Cerebellar cortex (tissue), 1 donor: ENCODE measurements at regions not wholly inside any gene's neighbourhood (a gene's known extent, or its start where the extent isn't known, plus 50 kb on each side); places are given as distances from the start of the nearest gene placed in this dataset.
A peak's percentile ranks its signal among the peaks of the same experiment; 100 is the strongest.
"Not testable (repeated sequence)": the region's sequence is repeated elsewhere in the genome, so short reads cannot be mapped to it uniquely, and the experiment has no call there.

Experiments used
- DNase-seq: peaks from one replicate; pipeline ENCODE4 v3.0.0-alpha.2; 2015; ENCODE audit warnings: low spot score

GRCh38 chr20:17836303-17836861 is 132.2 kb downstream of the SNX5 start:
- DNase-seq: no peak

- DNase-seq: no peak
Measured at GRCh38 chr20:17835934-17836300, 132.7 kb downstream of the SNX5 start.

- peak; percentile 35 for DNase-seq
Measured at GRCh38 chr20:17835240-17835933, 133.2 kb downstream of the SNX5 start.

- DNase-seq: peak; percentile 74
Measured at GRCh38 chr20:17834804-17835203, 133.8 kb downstream of the SNX5 start.

GRCh38 chr20:17833036-17833674 is 133.4 kb downstream of the BANF2 start:
- DNase-seq: no peak

- DNase-seq: no peak
Measured at GRCh38 chr20:17832236-17832915, 132.6 kb downstream of the BANF2 start.

GRCh38 chr20:17828598-17829144 is 128.9 kb downstream of the BANF2 start:
- DNase-seq: no peak

GRCh38 chr20:17827759-17828559 is 128.2 kb downstream of the BANF2 start:
- no peak for DNase-seq

GRCh38 chr20:17827079-17827478 is 127.3 kb downstream of the BANF2 start:
- no peak for DNase-seq

GRCh38 chr20:17825960-17826843 is 126.4 kb downstream of the BANF2 start:
- DNase-seq: no peak

GRCh38 chr20:17825252-17825959 is 125.6 kb downstream of the BANF2 start:
- DNase-seq: no peak

GRCh38 chr20:17824676-17825251 is 125.0 kb downstream of the BANF2 start:
- no peak for DNase-seq

GRCh38 chr20:17823409-17824144 is 123.8 kb downstream of the BANF2 start:
- no peak for DNase-seq

- no peak for DNase-seq
Measured at GRCh38 chr20:17822540-17823408, 123.0 kb downstream of the BANF2 start.

GRCh38 chr20:17822039-17822438 is 122.3 kb downstream of the BANF2 start:
- no peak for DNase-seq

GRCh38 chr20:17821606-17822005 is 121.8 kb downstream of the BANF2 start:
- not testable (repeated sequence) for DNase-seq

- no peak for DNase-seq
Measured at GRCh38 chr20:17819395-17820093, 119.8 kb downstream of the BANF2 start.
